Uterus (tissue), 3 donors: ENCODE measurements at regions not wholly inside any gene's neighbourhood (a gene's known extent, or its start where the extent isn't known, plus 50 kb on each side); places are given as distances from the start of the nearest gene placed in this dataset.
A peak's percentile ranks its signal among the peaks of the same experiment; 100 is the strongest.

Experiments used
- DNase-seq, 2 donors: peaks; one replicate each; pipeline ENCODE4 v3.0.0-alpha.2; 2019 to 2020
- H3K27ac ChIP-seq, 2 donors: fragments of 200-600 bp; sonication (generic); 1 replicate in 1 of 2; 2 replicates in 1 of 2; pipeline ENCODE4 v1.5.1; 2016 to 2018
- H3K27me3 ChIP-seq, 2 donors: fragments of 200-600 bp; sonication (generic); one replicate each; pipeline ENCODE4 v1.5.1; 2018 to 2019; ENCODE audit warnings: control low read depth in 1 of 2
- H3K36me3 ChIP-seq, 2 donors: fragments of 200-600 bp; sonication (generic); one replicate each; pipeline ENCODE4 v1.5.1; 2019; ENCODE audit warnings: control low read depth in 1 of 2
- H3K4me1 ChIP-seq, 2 donors: fragments of 200-600 bp; sonication (generic); one replicate each; pipeline ENCODE4 v1.5.1; 2018 to 2019; ENCODE audit warnings: control low read depth in 1 of 2
- H3K4me3 ChIP-seq, 2 donors: fragments of 200-600 bp; sonication (generic); 1 replicate in 1 of 2; 2 replicates in 1 of 2; pipeline ENCODE4 v1.5.1; 2018 to 2019; ENCODE audit warnings: mild to moderate bottlenecking in 1 of 2
- H3K9me3 ChIP-seq, 2 donors: fragments of 200-600 bp; sonication (generic); one replicate each; pipeline ENCODE4 v1.5.1; 2019; ENCODE audit warnings: control low read depth in 1 of 2
- CTCF ChIP-seq, 4 experiments: fragments of 200-600 bp in 2 of 4; fragments of 450-650 bp in 2 of 4; sonication (generic) in 2 of 4; IDR thresholded peaks; one replicate each; pipeline ENCODE4 v1.5.1; 2016 to 2019; ENCODE audit warnings: antibody characterized with exemption in 4 of 4, mild to moderate bottlenecking in 2 of 4, moderate library complexity in 1 of 4
- POLR2A ChIP-seq, 2 donors: fragments of 450-650 bp; IDR thresholded peaks; one replicate each; pipeline ENCODE4 v1.6.1; 2016; ENCODE audit warnings: antibody characterized with exemption in 2 of 2, mild to moderate bottlenecking in 1 of 2, moderate library complexity in 1 of 2
- intact Hi-C: fragments of 100-400 bp; cut with DNase I; formaldehyde crosslinking; loops from one replicate; pipeline ENCODE4 v1.15.1; 2023; ENCODE audit warnings: low total_unique reads
- donor health status: DM: yes; HTN: yes; CAD: no.

DNA sequence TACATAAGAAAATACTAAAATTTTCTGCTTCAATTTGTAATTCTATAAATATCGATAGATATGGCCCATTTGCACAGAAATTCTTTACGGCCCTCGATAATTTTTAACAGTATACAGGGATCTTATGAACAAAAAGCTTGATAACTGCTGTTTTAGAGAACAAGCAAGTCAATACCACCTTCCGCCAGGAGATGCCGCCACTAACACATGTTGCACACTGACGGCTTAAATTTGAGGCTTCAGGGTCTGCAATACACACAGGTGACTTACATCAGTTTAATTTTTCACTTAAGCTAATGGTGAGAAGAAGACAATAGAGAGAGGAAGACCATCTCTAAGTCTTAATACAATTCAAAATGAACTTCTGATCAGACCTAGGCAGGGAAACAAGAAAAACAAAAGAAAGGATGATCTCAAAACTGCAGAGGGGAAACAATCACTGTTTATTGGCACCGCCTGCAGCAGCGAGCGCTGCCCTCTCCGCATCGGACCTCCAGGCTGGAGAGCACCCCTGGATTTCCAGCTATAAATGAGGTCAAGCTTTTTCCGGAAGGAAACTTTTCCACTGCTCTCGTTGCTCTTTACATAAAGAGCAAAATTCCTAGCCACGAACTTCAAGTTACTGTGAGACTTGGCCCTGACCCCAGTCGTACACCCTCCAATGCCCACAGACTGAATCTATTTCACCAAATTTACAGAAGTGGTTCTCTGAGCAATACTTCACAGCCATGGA is 53.9 kb downstream of the OTOR start:
- DNase-seq, result peak; percentile 20 to 30
- Histone ChIP-seq H3K4me3 (no peak overlapping the region), H3K36me3 (no peaks in the 10 kb centered on the region), H3K27ac (no peak overlapping the region), H3K27me3 (no peaks in the 10 kb centered on the region), H3K4me1 (no peaks in the 10 kb centered on the region), H3K9me3 (no peaks in the 10 kb centered on the region)
- intact Hi-C loops, result no loop called here
- no peak for TF ChIP-seq POLR2A (IDR thresholded peaks at IDR 0.05)
- TF ChIP-seq CTCF (IDR thresholded peaks at IDR 0.05), result peak; percentile 59 to 72 (median 62)

GRCh38 chr20:16802652-16802935 is 54.4 kb downstream of the OTOR start:
- Histone ChIP-seq H3K36me3 (no peaks in the 10 kb centered on the region), H3K4me3 (no peak overlapping the region), H3K4me1 (no peaks in the 10 kb centered on the region), H3K27ac (no peak overlapping the region), H3K9me3 (no peaks in the 10 kb centered on the region), H3K27me3 (no peaks in the 10 kb centered on the region)
- no peak for TF ChIP-seq CTCF (IDR thresholded peaks at IDR 0.05)
- TF ChIP-seq POLR2A (IDR thresholded peaks at IDR 0.05), result no peak
- DNase-seq, result no peak
- intact Hi-C loops, result no loop called here

- H3K4me1 ChIP-seq, result no peaks in the 10 kb centered on the region
- H3K36me3 ChIP-seq, result no peaks in the 10 kb centered on the region
- intact Hi-C loops, result no loop called here
- H3K9me3 ChIP-seq, result no peaks in the 10 kb centered on the region
- DNase-seq, result no peak
- H3K27me3 ChIP-seq, result no peaks in the 10 kb centered on the region
- H3K4me3 ChIP-seq, result no peak overlapping the region
- H3K27ac ChIP-seq, result no peak overlapping the region
- TF ChIP-seq CTCF (IDR thresholded peaks at IDR 0.05) (peak; percentile 39 to 48 (median 43)), POLR2A (IDR thresholded peaks at IDR 0.05) (no peak)
Measured at GRCh38 chr20:16803965-16804792, 56.0 kb downstream of the OTOR start.

GRCh38 chr20:16804793-16805187 is 56.6 kb downstream of the OTOR start:
- Histone ChIP-seq H3K9me3 (no peaks in the 10 kb centered on the region), H3K4me3 (no peak overlapping the region), H3K27ac (no peak overlapping the region), H3K36me3 (no peaks in the 10 kb centered on the region), H3K27me3 (no peaks in the 10 kb centered on the region), H3K4me1 (no peaks in the 10 kb centered on the region)
- DNase-seq, result no peak
- intact Hi-C loops, result no loop called here
- TF ChIP-seq POLR2A (IDR thresholded peaks at IDR 0.05) (no peak), CTCF (IDR thresholded peaks at IDR 0.05) (no peak)

DNA sequence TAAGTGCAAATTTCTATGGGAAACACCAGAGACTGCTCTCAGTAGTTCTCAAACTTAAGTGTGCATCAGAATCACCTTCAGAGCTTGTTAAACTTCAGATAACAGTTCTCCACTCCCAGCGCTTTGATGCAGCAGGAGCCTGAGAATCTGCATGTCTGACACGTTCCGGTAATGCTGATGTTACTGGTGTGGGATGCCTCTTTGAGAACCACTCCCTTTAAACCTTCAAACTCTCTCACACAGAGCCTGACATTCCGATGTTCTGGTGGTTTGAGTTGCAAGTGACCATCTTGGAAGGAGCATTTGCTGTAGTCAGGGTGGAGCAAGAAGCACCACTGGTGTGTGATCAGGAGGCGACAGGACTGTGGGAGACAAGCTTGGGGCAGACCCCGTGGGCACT is 57.9 kb downstream of the OTOR start:
- no peak for DNase-seq
- no peaks in the 10 kb centered on the region for H3K4me1 ChIP-seq
- H3K4me3 ChIP-seq, result no peak overlapping the region
- TF ChIP-seq POLR2A (IDR thresholded peaks at IDR 0.05), result no peak
- TF ChIP-seq CTCF (IDR thresholded peaks at IDR 0.05), result no peak
- no peaks in the 10 kb centered on the region for H3K27me3 ChIP-seq
- intact Hi-C loops, result no loop called here
- no peaks in the 10 kb centered on the region for H3K9me3 ChIP-seq
- no peak overlapping the region for H3K27ac ChIP-seq
- no peaks in the 10 kb centered on the region for H3K36me3 ChIP-seq
